ENCODE measurements at regions not wholly inside any gene's neighbourhood (a gene's known extent, or its start where the extent isn't known, plus 50 kb on each side); places are given as distances from the start of the nearest gene placed in this dataset.
"Not testable (repeated sequence)": the region's sequence is repeated elsewhere in the genome, so short reads cannot be mapped to it uniquely, and the experiment has no call there.

GRCh38 chr12:61563665-61564450 is 696.3 kb upstream of the USP15 start:
- no peak for DNase-seq (ENCODE audit: low read depth, low spot score)

DNA sequence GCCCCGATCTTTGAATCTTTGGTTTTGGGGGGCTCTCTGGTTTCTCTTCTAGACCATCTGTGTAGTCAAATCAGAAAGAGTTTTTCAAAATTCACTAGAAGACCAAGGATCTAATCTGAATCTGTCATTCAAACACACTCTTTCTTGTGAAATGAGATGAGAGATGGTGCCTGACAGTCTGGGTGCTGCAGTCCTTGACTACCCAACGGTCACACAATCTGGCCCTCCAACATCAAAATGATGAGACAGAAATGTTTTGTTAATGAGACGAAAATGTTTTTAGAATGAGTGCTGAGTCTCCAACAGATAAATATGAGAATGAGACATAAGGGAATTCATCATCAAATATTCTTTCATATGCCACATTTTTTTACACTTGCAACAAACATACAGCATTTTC is 695.7 kb upstream of the USP15 start:
- DNase-seq (ENCODE audit: low read depth, low spot score) = no peak

DNA sequence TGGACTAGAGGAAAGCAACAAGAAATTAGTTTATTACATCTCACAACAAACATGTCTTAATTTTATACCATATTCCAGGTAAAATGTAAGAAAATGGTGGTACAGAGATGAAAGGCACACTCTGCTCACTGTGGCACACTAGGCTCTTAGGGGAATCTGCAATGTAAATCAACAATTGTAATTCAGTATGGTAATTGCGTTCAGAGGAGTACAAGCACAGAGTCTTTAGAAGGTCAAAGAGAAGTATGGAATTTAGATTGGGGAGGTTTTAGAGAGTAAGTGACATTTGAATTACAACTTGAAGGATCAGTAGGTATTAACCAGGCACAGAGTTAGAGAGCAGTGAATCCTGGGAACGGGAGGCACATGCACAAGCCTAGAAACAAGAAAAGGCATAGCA is 694.0 kb upstream of the USP15 start:
- no peak for DNase-seq (ENCODE audit: low read depth, low spot score)

GRCh38 chr12:61574339-61574738 is 685.9 kb upstream of the USP15 start:
- DNase-seq (ENCODE audit: low read depth, low spot score) = no peak

GRCh38 chr12:61584943-61585342 is 675.3 kb upstream of the USP15 start:
- DNase-seq (ENCODE audit: low read depth, low spot score) = no peak

DNA sequence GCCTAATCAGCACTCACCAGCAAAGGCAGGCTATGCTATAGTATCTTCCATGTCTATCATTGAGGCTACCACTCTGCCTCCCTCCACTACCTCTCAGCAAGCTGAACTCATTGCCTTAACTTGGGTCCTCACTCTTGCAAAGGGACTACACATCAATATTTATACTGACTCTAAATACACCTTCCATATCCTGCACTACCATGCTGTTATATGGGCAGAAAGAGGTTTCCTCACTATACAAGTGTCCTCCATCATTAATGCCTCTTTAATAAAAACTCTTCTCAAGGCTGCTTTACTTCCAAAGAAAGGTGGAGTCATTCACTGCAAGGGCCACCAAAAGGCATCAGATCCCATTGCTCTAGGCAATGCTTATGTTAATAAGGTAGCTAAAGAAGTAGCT is 669.3 kb upstream of the USP15 start:
- DNase-seq (ENCODE audit: low read depth, low spot score) = not testable (repeated sequence)

- no peak for DNase-seq (ENCODE audit: low read depth, low spot score)
Observed at GRCh38 chr12:61610143-61610542, 650.1 kb upstream of the USP15 start.

DNA sequence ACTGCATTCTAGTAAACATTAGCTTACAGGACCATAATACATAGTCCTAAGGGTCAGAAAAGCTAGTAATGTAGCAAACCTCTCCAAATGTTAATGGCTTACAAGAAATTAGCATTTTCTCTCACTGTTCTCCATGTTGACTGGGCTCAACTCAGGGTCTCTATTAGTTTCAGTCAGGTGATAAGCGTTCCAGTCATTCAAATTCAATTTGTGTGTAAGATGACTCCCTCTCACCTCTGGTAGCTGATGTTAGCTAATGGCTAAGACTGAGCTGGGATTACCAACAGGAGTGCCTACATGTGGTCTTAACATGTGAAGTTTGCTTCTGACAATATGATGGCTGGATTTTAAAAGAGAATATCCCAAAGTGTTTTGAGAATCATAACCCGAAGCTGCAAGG is 630.5 kb upstream of the USP15 start:
- DNase-seq (ENCODE audit: low read depth, low spot score) = no peak

GRCh38 chr12:61646639-61647038 is 613.6 kb upstream of the USP15 start:
- DNase-seq (ENCODE audit: low read depth, low spot score) = no peak

DNA sequence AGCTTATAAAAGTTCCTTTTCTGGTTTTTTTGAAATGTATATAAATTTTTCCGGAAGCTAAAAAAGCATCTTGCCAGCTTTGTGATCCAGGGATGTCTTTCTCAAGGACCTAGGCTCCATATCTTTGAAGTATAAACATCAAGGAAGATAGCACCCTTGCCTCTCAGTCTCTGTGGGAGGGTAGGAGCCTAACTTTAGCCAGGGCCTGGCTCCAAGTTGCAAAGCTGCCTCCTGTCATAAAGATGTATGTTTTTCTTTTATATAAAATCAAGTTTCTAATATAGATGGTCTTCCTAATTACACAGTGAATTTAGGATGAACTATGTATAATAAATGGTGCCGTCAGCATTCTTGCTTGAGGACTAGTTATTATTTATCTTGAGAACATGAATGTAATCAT is 612.6 kb upstream of the USP15 start:
- DNase-seq (ENCODE audit: low read depth, low spot score) = no peak

DNA sequence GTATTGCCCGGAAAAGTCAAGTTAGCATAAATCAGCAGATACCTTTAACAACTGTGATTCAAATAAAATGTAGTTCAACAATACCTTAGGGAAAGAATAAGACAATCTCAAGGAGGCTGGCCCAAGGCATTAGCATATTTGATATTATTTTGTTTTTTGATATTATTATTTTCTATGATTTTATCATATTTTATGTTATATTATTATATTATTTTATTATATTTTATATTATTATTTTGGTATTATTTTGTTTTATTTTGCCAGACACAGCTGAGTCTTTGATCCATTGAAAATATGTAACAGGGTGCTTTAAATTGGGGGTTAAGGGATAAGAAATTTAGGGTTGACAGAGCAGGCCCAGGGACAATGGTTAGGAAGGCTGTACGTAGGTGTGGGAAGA is 607.9 kb upstream of the USP15 start:
- no peak for DNase-seq (ENCODE audit: low read depth, low spot score)

DNA sequence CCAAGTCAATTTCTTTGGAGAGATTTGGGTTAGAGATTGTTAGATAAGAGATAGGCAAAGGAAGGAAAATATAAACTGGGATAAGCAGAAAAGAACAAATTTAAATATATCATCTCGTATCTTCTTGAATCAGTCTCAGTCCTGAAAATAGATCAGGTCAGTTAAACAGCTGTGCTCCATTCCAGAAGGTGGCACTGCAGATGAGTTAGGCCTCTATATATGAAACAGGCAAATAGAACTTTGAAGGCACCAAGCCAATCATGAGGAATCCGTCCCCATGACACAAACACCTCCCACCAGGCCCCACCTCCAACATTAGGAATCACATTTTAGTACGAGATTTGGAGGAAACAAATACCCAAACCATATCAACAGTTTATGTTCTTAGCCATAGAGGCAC is 605.5 kb upstream of the USP15 start:
- DNase-seq (ENCODE audit: low read depth, low spot score) = peak; percentile 37

- DNase-seq (ENCODE audit: low read depth, low spot score) = no peak
Observed at GRCh38 chr12:61655241-61655640, 605.0 kb upstream of the USP15 start.

GRCh38 chr12:61667676-61668075 is 592.5 kb upstream of the USP15 start:
- no peak for DNase-seq (ENCODE audit: low read depth, low spot score)

- no peak for DNase-seq (ENCODE audit: low read depth, low spot score)
Observed at GRCh38 chr12:61676520-61676919, 583.7 kb upstream of the USP15 start.

DNA sequence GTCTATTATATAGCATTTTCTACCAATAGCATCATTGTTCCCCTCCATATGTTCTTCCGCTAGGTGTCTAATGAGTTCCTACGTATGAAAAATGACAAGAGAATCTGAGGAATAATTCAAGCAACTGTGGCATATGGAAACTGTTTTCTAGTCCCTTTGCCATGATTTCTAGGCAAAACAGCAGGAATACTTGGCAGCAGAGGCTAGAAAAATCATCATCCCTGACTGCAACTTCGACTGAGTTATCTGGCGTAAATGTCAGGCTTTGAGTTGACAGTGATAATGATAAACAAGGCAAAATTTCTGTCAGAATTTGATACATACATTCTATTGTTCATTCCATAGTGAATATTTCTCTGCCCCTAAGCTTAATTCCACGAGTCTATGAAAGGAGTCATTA is 572.8 kb upstream of the USP15 start:
- DNase-seq (ENCODE audit: low read depth, low spot score) = no peak

DNA sequence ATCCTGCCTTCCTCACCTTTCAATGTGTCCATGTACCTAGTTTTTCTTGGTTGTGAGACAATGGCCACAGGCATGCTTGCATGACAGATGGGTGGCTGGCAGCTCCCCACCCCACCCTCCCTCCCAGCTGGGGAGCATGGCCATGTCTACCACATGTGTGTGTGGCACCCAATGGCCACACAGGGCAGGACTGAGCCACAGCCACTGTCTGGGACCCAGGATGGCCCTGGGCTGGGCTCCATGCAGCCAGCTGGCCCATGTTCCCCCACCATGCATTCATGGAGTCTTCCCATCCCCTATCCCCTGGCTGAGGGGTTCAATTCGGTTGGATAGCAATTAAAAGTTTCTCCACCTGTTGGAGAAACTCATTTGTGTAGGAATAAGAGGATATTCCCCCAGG is 566.0 kb upstream of the USP15 start:
- no peak for DNase-seq (ENCODE audit: low read depth, low spot score)

GRCh38 chr12:61701471-61701870 is 558.7 kb upstream of the USP15 start:
- DNase-seq (ENCODE audit: low read depth, low spot score) = no peak

- DNase-seq (ENCODE audit: low read depth, low spot score) = no peak
Observed at GRCh38 chr12:61706783-61707182, 553.4 kb upstream of the USP15 start.

DNA sequence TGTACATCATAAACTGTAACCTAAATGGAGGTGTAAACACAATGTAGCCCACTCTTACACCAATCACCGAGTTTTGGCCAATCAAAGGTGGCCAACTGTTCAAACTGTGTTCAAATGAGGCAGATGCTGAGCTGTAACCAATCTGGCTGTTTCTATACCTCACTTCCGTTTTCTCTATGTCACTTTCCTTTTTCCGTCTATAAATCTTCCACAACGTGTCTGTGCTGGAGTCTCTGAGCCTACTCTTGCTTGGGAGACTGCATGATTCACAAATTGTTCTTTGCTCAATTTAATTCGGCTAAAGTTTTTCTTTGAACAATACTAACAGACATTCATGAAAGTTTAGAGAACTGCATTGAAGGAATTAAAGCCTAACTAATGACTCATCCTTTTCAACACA is 547.1 kb upstream of the USP15 start:
- no peak for DNase-seq (ENCODE audit: low read depth, low spot score)

DNA sequence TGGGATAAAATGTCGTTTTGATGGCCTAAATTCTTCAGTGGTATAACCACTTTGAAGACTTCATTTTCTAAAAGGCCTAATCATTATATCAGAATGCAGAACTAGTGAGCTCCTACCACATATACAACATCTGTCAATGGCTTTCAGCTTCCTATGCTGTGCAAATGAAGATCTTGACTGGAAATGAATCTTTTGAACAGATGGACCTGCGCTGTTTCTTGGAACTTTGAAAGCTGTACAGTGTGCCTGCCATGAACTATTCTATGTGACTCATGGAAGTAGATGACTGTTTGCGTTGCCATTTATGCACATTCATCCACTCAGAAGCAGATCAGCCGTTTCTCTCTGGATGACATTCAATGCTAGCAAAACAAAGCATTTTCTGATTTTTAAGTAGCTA is 542.2 kb upstream of the USP15 start:
- DNase-seq (ENCODE audit: low read depth, low spot score) = no peak

DNA sequence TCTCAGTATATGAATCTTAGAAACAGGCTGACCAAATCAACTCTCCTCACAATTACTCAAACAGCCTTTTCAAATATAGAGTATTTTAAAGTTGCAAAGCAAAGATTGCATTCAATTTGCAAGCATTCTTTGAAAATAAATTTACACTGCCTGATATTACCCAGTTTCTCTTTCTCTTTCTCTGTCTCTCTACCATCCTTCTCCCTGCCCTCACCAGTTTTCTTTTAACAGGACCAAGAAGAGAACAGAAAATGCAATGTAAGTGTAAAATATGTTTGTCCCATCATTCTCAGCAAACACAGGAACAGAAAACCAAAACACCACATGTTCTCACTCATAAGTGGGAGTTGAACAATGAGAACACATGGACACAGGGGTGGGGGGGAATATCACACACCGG is 520.3 kb upstream of the USP15 start:
- DNase-seq (ENCODE audit: low read depth, low spot score) = no peak

- DNase-seq (ENCODE audit: low read depth, low spot score) = no peak
Observed at GRCh38 chr12:61750604-61751003, 509.6 kb upstream of the USP15 start.

GRCh38 chr12:61754214-61754613 is 506.0 kb upstream of the USP15 start:
- no peak for DNase-seq (ENCODE audit: low read depth, low spot score)
